ENCODE measurements at regions not wholly inside any gene's neighbourhood (a gene's known extent, or its start where the extent isn't known, plus 50 kb on each side); places are given as distances from the start of the nearest gene placed in this dataset.

DNA sequence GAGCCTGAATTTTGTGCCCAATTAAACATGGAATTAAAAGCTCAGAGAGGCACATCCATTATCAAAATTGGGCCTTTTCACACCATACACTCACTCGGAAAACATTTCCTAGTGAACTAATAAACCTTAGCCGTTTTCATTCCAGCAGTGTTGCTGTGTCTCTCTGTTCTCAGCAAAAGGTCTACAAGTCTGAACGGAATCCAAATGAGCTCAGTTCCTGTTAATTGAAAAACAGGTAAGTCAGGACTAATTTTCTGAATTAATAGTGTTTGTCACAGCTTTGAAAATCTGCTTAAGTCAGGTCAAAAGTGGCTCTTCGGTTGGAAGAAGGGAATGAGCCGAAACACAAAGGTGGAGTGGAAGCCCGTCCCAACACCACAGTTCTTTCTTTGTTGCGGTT, 163.3 kb upstream of the RALGAPA2 start:
- TF ChIP-seq, protein P1, sequence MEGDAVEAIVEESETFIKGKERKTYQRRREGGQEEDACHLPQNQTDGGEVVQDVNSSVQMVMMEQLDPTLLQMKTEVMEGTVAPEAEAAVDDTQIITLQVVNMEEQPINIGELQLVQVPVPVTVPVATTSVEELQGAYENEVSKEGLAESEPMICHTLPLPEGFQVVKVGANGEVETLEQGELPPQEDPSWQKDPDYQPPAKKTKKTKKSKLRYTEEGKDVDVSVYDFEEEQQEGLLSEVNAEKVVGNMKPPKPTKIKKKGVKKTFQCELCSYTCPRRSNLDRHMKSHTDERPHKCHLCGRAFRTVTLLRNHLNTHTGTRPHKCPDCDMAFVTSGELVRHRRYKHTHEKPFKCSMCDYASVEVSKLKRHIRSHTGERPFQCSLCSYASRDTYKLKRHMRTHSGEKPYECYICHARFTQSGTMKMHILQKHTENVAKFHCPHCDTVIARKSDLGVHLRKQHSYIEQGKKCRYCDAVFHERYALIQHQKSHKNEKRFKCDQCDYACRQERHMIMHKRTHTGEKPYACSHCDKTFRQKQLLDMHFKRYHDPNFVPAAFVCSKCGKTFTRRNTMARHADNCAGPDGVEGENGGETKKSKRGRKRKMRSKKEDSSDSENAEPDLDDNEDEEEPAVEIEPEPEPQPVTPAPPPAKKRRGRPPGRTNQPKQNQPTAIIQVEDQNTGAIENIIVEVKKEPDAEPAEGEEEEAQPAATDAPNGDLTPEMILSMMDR (IDR thresholded peaks at IDR 0.05; ENCODE audit: partially characterized antibody, unreplicated experiment) = no peak
- peaks cover 4% of the 10 kb centered on the region for H3K4me1 Mint-ChIP-seq (ENCODE audit: low read depth, unreplicated experiment)
- H3K27ac Mint-ChIP-seq (ENCODE audit: unreplicated experiment) = no peak overlapping the region
- H3K9me3 Mint-ChIP-seq (ENCODE audit: unreplicated experiment) = no peaks in the 10 kb centered on the region
- no peak for DNase-seq
- no peaks in the 10 kb centered on the region for H3K36me3 Mint-ChIP-seq (ENCODE audit: unreplicated experiment)
- H3K27me3 Mint-ChIP-seq (ENCODE audit: unreplicated experiment) = no peaks in the 10 kb centered on the region
- H3K4me3 Mint-ChIP-seq (ENCODE audit: unreplicated experiment) = no peak overlapping the region

DNA sequence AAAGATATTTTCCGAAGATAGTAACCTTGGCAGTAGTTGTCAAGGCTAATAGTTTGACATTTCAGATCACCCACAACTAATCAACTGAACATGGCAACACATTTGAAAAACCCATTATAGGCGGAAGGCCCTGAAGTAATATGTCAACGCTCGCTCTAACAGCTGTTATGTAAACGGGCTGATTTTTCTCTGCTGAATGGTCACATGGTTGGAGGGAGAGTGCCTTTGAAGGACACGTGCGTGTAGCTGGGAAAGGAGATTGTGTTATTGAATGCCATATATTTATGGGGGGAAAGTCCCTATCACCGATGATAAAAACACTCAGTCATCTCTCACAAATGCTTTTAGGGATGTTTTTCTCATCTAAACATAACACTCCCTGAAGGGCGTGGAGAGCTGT, 160.0 kb upstream of the RALGAPA2 start:
- Mint-ChIP-seq H3K27ac (ENCODE audit: unreplicated experiment) (no peak overlapping the region), H3K4me3 (ENCODE audit: unreplicated experiment) (no peak overlapping the region), H3K4me1 (ENCODE audit: low read depth, unreplicated experiment) (peaks cover 4% of the 10 kb centered on the region), H3K27me3 (ENCODE audit: unreplicated experiment) (no peaks in the 10 kb centered on the region), H3K9me3 (ENCODE audit: unreplicated experiment) (no peaks in the 10 kb centered on the region), H3K36me3 (ENCODE audit: unreplicated experiment) (no peaks in the 10 kb centered on the region)
- DNase-seq = no peak
- TF ChIP-seq, protein P1 (IDR thresholded peaks at IDR 0.05; ENCODE audit: partially characterized antibody, unreplicated experiment) = no peak

DNA sequence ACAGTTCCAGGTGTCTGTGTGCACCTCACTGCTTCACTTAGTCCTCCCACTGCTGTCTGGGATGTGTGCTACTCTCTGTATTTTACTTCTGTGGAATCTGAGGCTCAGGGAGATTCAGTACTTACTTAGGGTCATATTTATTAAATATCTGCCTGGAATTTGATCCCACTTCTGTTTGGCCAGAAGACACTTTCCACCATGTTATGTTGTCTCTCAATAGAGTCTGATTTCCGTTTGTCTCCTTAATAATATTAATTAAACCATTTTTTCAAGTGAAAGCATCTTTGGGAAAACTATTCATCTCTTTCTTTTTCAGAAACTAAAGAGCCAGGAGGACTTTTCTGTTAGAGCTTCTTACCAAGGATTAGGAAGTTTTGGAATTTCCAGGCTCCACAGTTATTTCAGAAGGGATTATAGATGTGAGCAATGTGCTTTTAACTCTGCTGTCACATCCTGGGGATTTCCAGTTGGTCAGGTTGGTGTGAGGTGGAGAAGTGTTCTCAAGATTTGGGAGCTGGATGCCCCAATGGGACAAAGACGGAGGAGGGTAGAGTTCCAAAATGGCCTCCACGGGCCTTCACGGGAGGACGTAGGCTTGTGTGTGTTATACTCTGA, 156.8 kb upstream of the RALGAPA2 start:
- Mint-ChIP-seq H3K27me3 (ENCODE audit: unreplicated experiment) (no peaks in the 10 kb centered on the region), H3K4me3 (ENCODE audit: unreplicated experiment) (no peak overlapping the region), H3K4me1 (ENCODE audit: low read depth, unreplicated experiment) (peaks cover 4% of the 10 kb centered on the region), H3K27ac (ENCODE audit: unreplicated experiment) (no peak overlapping the region), H3K36me3 (ENCODE audit: unreplicated experiment) (no peaks in the 10 kb centered on the region), H3K9me3 (ENCODE audit: unreplicated experiment) (no peaks in the 10 kb centered on the region)
- no peak for DNase-seq
- TF ChIP-seq, protein P1 (IDR thresholded peaks at IDR 0.05; ENCODE audit: partially characterized antibody, unreplicated experiment) = no peak

DNA sequence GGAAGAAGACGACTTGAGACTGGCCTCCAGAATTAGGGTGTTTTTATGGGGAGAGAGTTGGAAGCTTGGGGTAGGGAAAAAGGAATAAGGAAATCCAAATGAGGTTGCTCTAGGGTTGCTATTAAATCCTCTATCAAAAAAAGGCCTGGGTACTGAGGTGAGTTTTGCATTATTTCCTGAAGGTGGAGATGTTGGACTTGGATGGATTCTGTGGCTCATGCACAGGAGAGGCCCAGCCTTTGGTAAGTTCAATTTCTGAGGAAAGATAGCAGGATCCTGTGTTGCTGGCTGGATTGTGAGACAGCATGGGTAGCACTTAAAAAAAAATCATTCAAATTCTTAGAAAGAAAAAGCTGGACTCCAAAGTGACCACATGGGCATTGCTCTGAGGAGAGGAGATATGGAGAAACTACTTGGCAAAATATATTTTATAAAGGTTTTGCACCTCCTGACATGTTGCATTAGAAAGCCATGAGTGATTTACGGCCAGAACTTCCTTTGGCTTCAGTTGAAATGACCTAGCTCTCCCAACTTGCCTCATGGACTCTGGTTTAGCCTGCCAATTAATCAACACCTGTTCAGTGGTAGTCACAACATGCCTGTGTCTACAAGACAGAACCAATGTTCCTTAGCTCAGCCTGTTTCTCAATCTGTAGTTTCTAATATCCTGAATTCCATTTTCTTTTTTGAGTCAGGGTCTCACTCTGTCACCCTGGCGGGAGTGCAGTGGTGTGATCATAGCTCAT, 152.1 kb upstream of the RALGAPA2 start:
- Mint-ChIP-seq H3K4me1 (ENCODE audit: low read depth, unreplicated experiment) (no peaks in the 10 kb centered on the region), H3K4me3 (ENCODE audit: unreplicated experiment) (no peak overlapping the region), H3K36me3 (ENCODE audit: unreplicated experiment) (no peaks in the 10 kb centered on the region), H3K9me3 (ENCODE audit: unreplicated experiment) (no peaks in the 10 kb centered on the region), H3K27me3 (ENCODE audit: unreplicated experiment) (peaks cover 3% of the 10 kb centered on the region), H3K27ac (ENCODE audit: unreplicated experiment) (no peak overlapping the region)
- no peak for DNase-seq
- TF ChIP-seq, protein P1 (IDR thresholded peaks at IDR 0.05; ENCODE audit: partially characterized antibody, unreplicated experiment) = peak; percentile 31

Data from glutamatergic neuron (in vitro differentiated cells).